ENCODE measurements at regions not wholly inside any gene's neighbourhood (a gene's known extent, or its start where the extent isn't known, plus 50 kb on each side); places are given as distances from the start of the nearest gene placed in this dataset.

DNA sequence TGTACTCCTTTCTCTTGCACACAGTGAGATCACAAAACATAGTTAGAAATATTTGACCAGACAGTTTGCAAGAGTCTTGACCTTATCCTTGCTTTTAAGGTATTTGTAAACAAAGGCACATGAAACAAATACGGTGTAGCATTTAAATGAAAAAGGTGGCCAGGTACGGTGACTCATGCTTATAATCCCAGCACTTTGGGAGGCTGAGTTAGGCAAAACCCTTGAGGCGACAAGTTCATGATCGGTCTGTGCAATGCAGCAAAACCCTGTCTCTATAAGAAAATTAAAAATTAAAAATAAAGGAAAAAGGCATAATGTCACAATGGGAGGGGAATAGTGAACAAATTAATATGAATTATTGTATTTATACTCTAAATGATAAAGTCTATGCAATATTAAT, 109.5 kb upstream of the PIK3C3 start:
- no peak overlapping the region for H3K4me3 ChIP-seq (replicated peaks in 1 of 2; ENCODE audit: low read depth in 2 of 2, low read length in 2 of 2)
- TF ChIP-seq, protein P1, sequence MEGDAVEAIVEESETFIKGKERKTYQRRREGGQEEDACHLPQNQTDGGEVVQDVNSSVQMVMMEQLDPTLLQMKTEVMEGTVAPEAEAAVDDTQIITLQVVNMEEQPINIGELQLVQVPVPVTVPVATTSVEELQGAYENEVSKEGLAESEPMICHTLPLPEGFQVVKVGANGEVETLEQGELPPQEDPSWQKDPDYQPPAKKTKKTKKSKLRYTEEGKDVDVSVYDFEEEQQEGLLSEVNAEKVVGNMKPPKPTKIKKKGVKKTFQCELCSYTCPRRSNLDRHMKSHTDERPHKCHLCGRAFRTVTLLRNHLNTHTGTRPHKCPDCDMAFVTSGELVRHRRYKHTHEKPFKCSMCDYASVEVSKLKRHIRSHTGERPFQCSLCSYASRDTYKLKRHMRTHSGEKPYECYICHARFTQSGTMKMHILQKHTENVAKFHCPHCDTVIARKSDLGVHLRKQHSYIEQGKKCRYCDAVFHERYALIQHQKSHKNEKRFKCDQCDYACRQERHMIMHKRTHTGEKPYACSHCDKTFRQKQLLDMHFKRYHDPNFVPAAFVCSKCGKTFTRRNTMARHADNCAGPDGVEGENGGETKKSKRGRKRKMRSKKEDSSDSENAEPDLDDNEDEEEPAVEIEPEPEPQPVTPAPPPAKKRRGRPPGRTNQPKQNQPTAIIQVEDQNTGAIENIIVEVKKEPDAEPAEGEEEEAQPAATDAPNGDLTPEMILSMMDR (IDR thresholded peaks at IDR 0.05; ENCODE audit: low read depth, low read length), result no peak
- no peak for DNase-seq (ENCODE audit: low read depth in 2 of 2)

DNA sequence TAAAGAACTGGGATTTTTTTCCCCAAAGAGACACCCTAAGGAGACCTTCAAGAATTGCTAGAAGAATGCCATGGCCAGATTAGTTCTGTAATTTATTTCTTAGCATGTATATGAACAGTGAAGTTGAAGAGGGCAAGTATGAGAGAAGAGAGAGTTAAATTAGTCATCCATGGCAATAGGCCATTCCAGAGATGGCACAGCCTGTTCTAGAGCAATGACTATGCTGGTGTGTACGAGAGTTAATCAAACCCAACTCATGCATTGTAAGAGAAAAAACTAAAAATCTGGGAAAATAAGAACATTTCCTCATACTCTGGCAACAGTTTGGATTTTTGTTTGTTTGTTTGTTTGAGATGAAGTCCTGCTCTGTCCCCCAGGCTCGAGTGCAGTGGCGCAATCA, 112.1 kb upstream of the PIK3C3 start:
- no peak overlapping the region for H3K4me3 ChIP-seq (replicated peaks in 1 of 2; ENCODE audit: low read depth in 2 of 2, low read length in 2 of 2)
- TF ChIP-seq, protein P1 (IDR thresholded peaks at IDR 0.05; ENCODE audit: low read depth, low read length), result no peak
- peak; percentile 7 to 52 for DNase-seq (ENCODE audit: low read depth in 2 of 2)

DNA sequence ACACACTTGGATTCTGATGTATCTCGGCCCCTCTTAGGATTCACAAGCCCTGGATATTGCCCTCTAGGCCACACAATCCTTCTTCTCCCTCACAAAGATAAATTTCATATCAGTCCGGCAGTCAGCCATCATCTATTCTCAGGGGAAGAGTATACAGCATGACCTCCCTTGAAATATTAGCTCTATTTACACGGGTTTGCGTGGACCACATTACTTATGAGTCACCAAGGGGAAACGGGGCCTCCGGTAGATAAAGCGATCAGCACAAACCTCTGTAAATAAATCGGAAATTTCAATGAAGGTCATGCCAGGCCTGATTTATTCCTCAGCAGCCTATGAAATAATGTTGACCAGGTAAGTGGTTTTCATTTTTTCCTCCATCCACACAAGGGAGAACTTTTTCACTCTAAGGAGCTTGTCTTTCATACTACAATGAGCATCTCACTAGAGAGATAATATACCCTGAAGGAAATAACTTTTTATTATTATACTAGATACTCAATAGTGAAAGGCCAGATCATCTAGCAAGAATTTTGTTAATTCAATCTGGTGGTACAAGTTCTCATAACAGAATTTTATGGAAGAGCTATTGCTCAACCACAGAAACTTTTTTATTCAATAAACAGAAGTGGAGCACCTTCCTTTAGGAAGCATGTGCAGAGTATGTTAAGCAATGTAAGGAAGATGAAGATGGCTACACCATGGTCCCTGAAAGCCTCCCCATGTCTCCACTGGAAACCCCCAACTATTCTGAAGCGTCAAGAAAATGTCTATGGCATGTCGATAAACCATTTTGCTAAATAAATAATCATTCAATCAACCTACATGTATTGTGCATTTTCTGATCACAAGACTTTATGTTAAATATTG, 125.2 kb upstream of the PIK3C3 start:
- DNase-seq (ENCODE audit: low read depth in 2 of 2), result peak; percentile 24 to 45
- TF ChIP-seq, protein P1 (IDR thresholded peaks at IDR 0.05; ENCODE audit: low read depth, low read length), result no peak

DNA sequence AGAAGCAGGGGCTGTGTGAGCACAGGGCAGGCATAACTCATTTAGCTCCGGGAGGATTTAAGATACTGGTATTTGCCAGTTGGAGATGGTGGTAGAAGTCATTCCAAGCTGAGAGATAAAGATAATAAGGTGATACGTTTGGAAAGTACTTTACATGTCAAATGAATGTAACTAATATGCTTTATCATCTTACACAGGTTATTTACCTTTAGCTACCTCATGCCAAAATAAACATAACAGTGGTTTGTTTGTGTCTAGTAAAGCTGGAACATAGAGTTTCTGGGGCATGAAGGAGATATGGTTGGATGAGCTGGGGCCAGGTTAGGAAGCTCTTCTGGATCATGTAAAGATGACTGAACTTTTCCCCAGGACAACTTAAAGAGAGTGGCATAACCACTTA, 126.9 kb upstream of the PIK3C3 start:
- H3K4me3 ChIP-seq (replicated peaks in 1 of 2; ENCODE audit: low read depth in 2 of 2, low read length in 2 of 2), result no peak overlapping the region
- no peak for DNase-seq (ENCODE audit: low read depth in 2 of 2)
- TF ChIP-seq, protein P1 (IDR thresholded peaks at IDR 0.05; ENCODE audit: low read depth, low read length), result no peak

More for the DNA sequence above, 125.2 kb upstream of the PIK3C3 start:
- no peak overlapping the region for H3K4me3 ChIP-seq (replicated peaks in 1 of 2; ENCODE audit: low read depth in 2 of 2, low read length in 2 of 2)

DNA sequence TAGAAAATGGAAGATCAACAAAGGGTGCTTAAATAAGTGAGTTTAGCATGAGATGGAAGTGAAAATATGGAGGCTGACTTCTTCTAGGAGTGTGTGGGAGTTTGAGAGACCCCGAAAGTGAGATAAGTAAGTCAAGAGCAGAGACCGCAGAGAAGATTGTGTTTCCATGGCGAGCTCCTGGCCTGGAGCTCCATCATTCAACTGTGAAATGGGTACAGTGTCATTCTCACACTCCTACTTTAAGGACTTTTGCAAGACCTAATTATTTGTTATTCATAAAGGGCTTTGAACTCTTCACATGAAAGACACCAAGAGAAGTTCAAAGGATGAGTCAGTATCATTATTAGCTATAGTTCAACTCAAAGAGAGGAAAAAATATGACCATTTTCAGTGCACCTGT, 134.2 kb upstream of the PIK3C3 start:
- TF ChIP-seq, protein P1 (IDR thresholded peaks at IDR 0.05; ENCODE audit: low read depth, low read length), result no peak
- no peak for DNase-seq (ENCODE audit: low read depth in 2 of 2)
- H3K4me3 ChIP-seq (replicated peaks in 1 of 2; ENCODE audit: low read depth in 2 of 2, low read length in 2 of 2), result no peak overlapping the region

- no peak for DNase-seq (ENCODE audit: low read depth in 2 of 2)
- TF ChIP-seq, protein P1 (IDR thresholded peaks at IDR 0.05; ENCODE audit: low read depth, low read length), result no peak
- no peak overlapping the region for H3K4me3 ChIP-seq (replicated peaks in 1 of 2; ENCODE audit: low read depth in 2 of 2, low read length in 2 of 2)
These were observed 136.4 kb upstream of the PIK3C3 start for GRCh38 chr18:41818381-41819355.
